PC-3 (cell line): ENCODE measurements at regions not wholly inside any gene's neighbourhood (a gene's known extent, or its start where the extent isn't known, plus 50 kb on each side); places are given as distances from the start of the nearest gene placed in this dataset.

Source experiments
- CTCF ChIP-seq: fragments of 300-600 bp; sonication (generic); conservative IDR thresholded peaks from 2 replicates; pipeline ENCODE4 v1.5.1; 2017; ENCODE audit warnings: antibody characterized with exemption, low read depth, mild to moderate bottlenecking, low read length
- EZH2 ChIP-seq: fragments of 300-600 bp; sonication (generic); IDR thresholded peaks from one replicate; pipeline ENCODE4 v1.6.1; 2017; ENCODE audit warnings: antibody characterized with exemption, mild to moderate bottlenecking, low read length; ENCODE audit not compliant: unreplicated experiment
- EZH2phosphoT487 ChIP-seq: fragments of 300-600 bp; sonication (generic); IDR thresholded peaks from 2 replicates; pipeline ENCODE4 v1.6.1; 2018; ENCODE audit warnings: mild to moderate bottlenecking, antibody characterized with exemption, low read length, borderline replicate concordance

GRCh38 chr6:11909696-11910132, 102.4 kb upstream of the HIVEP1 start:
- no peak for TF ChIP-seq CTCF
- TF ChIP-seq EZH2: no peak
- TF ChIP-seq EZH2phosphoT487: no peak
